OCI-LY1 (cell line): ENCODE measurements at regions not wholly inside any gene's neighbourhood (a gene's known extent, or its start where the extent isn't known, plus 50 kb on each side); places are given as distances from the start of the nearest gene placed in this dataset.

Experiments used
- EZH2 ChIP-seq: fragments of 200-600 bp; sonication (generic), shearing (Covaris generic); IDR thresholded peaks from 2 replicates; pipeline ENCODE4 v1.8.0; 2017; ENCODE audit warnings: borderline replicate concordance, mixed run types, mild to moderate bottlenecking, antibody characterized with exemption, low read length, moderate library complexity, mixed read lengths
- TF ChIP-seq, protein P1 (sequence below): fragments of 200-600 bp; sonication (generic), shearing (Covaris generic); IDR thresholded peaks from 2 replicates; pipeline ENCODE4 v1.5.1; 2017; ENCODE audit warnings: mild to moderate bottlenecking, antibody characterized with exemption, low read length, moderate library complexity, mixed read lengths

DNA sequence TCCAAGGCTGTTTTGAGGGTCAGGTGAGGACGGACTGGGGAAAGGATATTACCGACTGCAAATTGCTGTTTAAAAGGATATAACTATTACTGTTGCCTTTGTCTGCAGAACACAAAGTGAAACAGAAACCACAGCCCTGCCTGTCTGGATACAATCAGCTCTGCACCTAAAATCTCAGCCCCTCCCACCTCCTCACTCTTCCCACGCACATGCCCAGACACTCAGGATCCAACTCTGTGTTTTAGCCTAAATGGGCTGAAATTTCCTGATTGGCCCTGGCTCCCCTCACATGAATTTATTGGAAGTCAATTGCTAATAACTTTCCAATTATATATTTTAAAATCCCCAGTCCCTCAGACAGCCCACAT, 176.3 kb upstream of the PPP1R26 start:
- TF ChIP-seq, protein P1, sequence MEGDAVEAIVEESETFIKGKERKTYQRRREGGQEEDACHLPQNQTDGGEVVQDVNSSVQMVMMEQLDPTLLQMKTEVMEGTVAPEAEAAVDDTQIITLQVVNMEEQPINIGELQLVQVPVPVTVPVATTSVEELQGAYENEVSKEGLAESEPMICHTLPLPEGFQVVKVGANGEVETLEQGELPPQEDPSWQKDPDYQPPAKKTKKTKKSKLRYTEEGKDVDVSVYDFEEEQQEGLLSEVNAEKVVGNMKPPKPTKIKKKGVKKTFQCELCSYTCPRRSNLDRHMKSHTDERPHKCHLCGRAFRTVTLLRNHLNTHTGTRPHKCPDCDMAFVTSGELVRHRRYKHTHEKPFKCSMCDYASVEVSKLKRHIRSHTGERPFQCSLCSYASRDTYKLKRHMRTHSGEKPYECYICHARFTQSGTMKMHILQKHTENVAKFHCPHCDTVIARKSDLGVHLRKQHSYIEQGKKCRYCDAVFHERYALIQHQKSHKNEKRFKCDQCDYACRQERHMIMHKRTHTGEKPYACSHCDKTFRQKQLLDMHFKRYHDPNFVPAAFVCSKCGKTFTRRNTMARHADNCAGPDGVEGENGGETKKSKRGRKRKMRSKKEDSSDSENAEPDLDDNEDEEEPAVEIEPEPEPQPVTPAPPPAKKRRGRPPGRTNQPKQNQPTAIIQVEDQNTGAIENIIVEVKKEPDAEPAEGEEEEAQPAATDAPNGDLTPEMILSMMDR = no peak
- TF ChIP-seq EZH2 = no peak
